ENCODE measurements at regions not wholly inside any gene's neighbourhood (a gene's known extent, or its start where the extent isn't known, plus 50 kb on each side); places are given as distances from the start of the nearest gene placed in this dataset.

GRCh38 chr4:31037703-31038102 is 317.5 kb downstream of the PCDH7 start:
- no peak overlapping the region for H4K8ac ChIP-seq (ENCODE audit: extremely low read depth, insufficient read depth, low read length)
- no peak overlapping the region for H3K56ac ChIP-seq (replicated peaks; ENCODE audit: insufficient read length, low read depth, low read length)
- H3K4me2 ChIP-seq (ENCODE audit: insufficient read depth in 1 of 2, low read depth in 2 of 2, low read length in 2 of 2) = no peak overlapping the region
- POLR2A ChIA-PET (ENCODE audit: partially characterized antibody) = no interaction called here
- no peak overlapping the region for H2BK20ac ChIP-seq (ENCODE audit: low read length)
- H3K9ac ChIP-seq (replicated peaks in 1 of 4; ENCODE audit: extremely low read depth in 1 of 4, low read depth in 3 of 4, low read length in 3 of 4) = no peak overlapping the region
- no peak overlapping the region for H3K14ac ChIP-seq (ENCODE audit: insufficient read length)
- H2AK5ac ChIP-seq (ENCODE audit: low read depth, low read length) = no peak overlapping the region
- TF ChIP-seq RBBP5 (IDR thresholded peaks at IDR 0.05; ENCODE audit: borderline replicate concordance, low read depth, low read length) = no peak
- no peak for TF ChIP-seq CBX5 (IDR thresholded peaks at IDR 0.05; ENCODE audit: low read depth, low read length)
- no peak for TF ChIP-seq ATF3 (IDR thresholded peaks at IDR 0.05; ENCODE audit: insufficient read depth, low read depth, low read length)
- TF ChIP-seq CREB1 (IDR thresholded peaks at IDR 0.05) = no peak
- no peak for TF ChIP-seq EP300 (IDR thresholded peaks at IDR 0.05; ENCODE audit: borderline replicate concordance in 1 of 2, low read depth in 2 of 2, low read length in 2 of 2)
- TF ChIP-seq TCF12 (IDR thresholded peaks at IDR 0.05; ENCODE audit: low read depth, low read length) = no peak
- no peak for TF ChIP-seq NRF1 (IDR thresholded peaks at IDR 0.05; ENCODE audit: low read depth, low read length)
- no peak overlapping the region for H3K27ac ChIP-seq (ENCODE audit: low read depth, low read length)
- H3K23me2 ChIP-seq (ENCODE audit: low read depth, low read length) = no peaks in the 10 kb centered on the region; the same call in 1 of the 2 replicates
- no peak overlapping the region for H3K4me3 ChIP-seq (ENCODE audit: extremely low read depth in 1 of 4, insufficient read depth in 2 of 4, low read depth in 3 of 4, low read length in 4 of 4)
- H2BK120ac ChIP-seq (replicated peaks; ENCODE audit: low read depth, low read length) = no peak overlapping the region
- FAIRE-seq (no peak), DNase-seq (ENCODE audit: low read depth in 1 of 2, low spot score in 2 of 2) (no peak)
- H3K18ac ChIP-seq (ENCODE audit: extremely low read depth, low read length) = no peak overlapping the region
- H3K27me3 ChIP-seq (replicated peaks in 1 of 4; ENCODE audit: control insufficient read depth in 3 of 4, extremely low read depth in 1 of 4, insufficient read depth in 3 of 4, low read length in 3 of 4) = no peaks in the 10 kb centered on the region
- H4K5ac ChIP-seq (ENCODE audit: insufficient read length, low read depth, low read length) = no peak overlapping the region
- H4K91ac ChIP-seq (replicated peaks; ENCODE audit: insufficient read length, low read length) = no peak overlapping the region
- no peak overlapping the region for H3K23ac ChIP-seq (ENCODE audit: insufficient read length)
- no peaks in the 10 kb centered on the region for H3K9me3 ChIP-seq (ENCODE audit: insufficient read depth in 2 of 2, low read depth in 1 of 2, low read length in 1 of 2)
- CTCF ChIA-PET (ENCODE audit: partially characterized antibody) = no interaction called here
- no peak overlapping the region for H2AFZ ChIP-seq (ENCODE audit: low read length)
- H3K4ac ChIP-seq (replicated peaks; ENCODE audit: insufficient read length, low read depth, low read length) = no peak overlapping the region
- no peaks in the 10 kb centered on the region for H3K79me2 ChIP-seq (ENCODE audit: control insufficient read depth in 1 of 2, insufficient read depth in 2 of 2, low read length in 2 of 2)
- peaks cover 0 to 19% (median 1%) of the 10 kb centered on the region in 4 experiments; a peak in 3 of 7 replicates for H3K4me1 ChIP-seq (replicated peaks in 1 of 4; ENCODE audit: control insufficient read depth in 3 of 4, insufficient read depth in 4 of 4, low read length in 3 of 4)
- H3K79me1 ChIP-seq (ENCODE audit: low read depth, low read length) = no peaks in the 10 kb centered on the region
- no peak overlapping the region for H2BK15ac ChIP-seq (ENCODE audit: low read length)
- no peaks in the 10 kb centered on the region for H3K36me3 ChIP-seq (ENCODE audit: control insufficient read depth in 2 of 4, insufficient read depth in 4 of 4, low read length in 3 of 4)
- no peaks in the 10 kb centered on the region for H4K20me1 ChIP-seq (replicated peaks in 1 of 2; ENCODE audit: control insufficient read depth in 1 of 2, insufficient read depth in 2 of 2, low read length in 2 of 2)
- H2BK5ac ChIP-seq (ENCODE audit: low read depth, low read length) = no peak overlapping the region
- no peak overlapping the region for H2BK12ac ChIP-seq (ENCODE audit: low read depth, low read length)
